ENCODE measurements at regions not wholly inside any gene's neighbourhood (a gene's known extent, or its start where the extent isn't known, plus 50 kb on each side); places are given as distances from the start of the nearest gene placed in this dataset.

DNA sequence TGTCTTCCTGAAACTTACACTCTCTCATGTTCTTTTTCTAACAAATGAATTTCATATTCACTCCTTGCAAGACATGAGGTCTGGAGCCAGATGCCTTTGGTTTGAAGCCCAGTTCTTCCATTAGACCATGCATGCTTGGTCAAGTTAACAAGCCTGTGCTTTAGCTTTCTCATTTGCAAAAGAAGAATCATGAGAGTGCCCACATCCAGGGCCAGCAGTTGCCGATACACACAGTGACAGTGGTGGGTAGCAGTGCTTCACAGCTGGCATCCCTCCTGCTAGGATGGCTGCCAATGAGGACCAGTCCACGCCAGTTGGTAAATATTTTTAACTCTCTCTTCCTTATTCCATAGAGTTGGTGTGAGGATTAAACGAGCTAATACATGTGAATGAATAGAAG is 163.1 kb downstream of the PHLDA1 start:
- ChIA-PET POLR2A (no interaction called here), CTCF (no interaction called here)
- no peak overlapping the region for H3K4me3 ChIP-seq (ENCODE audit: low read length)
- H3K36me3 ChIP-seq (ENCODE audit: insufficient read depth, low read length), result no peaks in the 10 kb centered on the region
- H3K27ac ChIP-seq (ENCODE audit: low read depth in 1 of 2, low read length in 2 of 2), result no peak overlapping the region
- H3K36me3 Mint-ChIP-seq (ENCODE audit: low read depth), result no peaks in the 10 kb centered on the region
- H3K9me3 Mint-ChIP-seq, result no peaks in the 10 kb centered on the region
- no peak for DNase-seq
- H3K27me3 ChIP-seq (ENCODE audit: control insufficient read depth in 1 of 2, insufficient read depth in 2 of 2, low read length in 2 of 2), result no peaks in the 10 kb centered on the region
- TF ChIP-seq, protein P1, sequence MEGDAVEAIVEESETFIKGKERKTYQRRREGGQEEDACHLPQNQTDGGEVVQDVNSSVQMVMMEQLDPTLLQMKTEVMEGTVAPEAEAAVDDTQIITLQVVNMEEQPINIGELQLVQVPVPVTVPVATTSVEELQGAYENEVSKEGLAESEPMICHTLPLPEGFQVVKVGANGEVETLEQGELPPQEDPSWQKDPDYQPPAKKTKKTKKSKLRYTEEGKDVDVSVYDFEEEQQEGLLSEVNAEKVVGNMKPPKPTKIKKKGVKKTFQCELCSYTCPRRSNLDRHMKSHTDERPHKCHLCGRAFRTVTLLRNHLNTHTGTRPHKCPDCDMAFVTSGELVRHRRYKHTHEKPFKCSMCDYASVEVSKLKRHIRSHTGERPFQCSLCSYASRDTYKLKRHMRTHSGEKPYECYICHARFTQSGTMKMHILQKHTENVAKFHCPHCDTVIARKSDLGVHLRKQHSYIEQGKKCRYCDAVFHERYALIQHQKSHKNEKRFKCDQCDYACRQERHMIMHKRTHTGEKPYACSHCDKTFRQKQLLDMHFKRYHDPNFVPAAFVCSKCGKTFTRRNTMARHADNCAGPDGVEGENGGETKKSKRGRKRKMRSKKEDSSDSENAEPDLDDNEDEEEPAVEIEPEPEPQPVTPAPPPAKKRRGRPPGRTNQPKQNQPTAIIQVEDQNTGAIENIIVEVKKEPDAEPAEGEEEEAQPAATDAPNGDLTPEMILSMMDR (IDR thresholded peaks at IDR 0.05), result no peak
- no peaks in the 10 kb centered on the region for H3K9me3 ChIP-seq (ENCODE audit: control insufficient read depth in 1 of 2, insufficient read depth in 1 of 2, low read length in 2 of 2)
- no peaks in the 10 kb centered on the region for H3K27me3 Mint-ChIP-seq
- H3K4me1 Mint-ChIP-seq (ENCODE audit: low read depth), result no peaks in the 10 kb centered on the region
- ATAC-seq (ENCODE audit: poor library complexity), result no peak
- no peak overlapping the region for H3K27ac Mint-ChIP-seq
- intact Hi-C loops (cut with DNase I, micrococcal nuclease), result no loop called here
- no peaks in the 10 kb centered on the region for H3K4me1 ChIP-seq (ENCODE audit: insufficient read depth, low read length)
- no peak overlapping the region for H3K4me3 Mint-ChIP-seq

DNA sequence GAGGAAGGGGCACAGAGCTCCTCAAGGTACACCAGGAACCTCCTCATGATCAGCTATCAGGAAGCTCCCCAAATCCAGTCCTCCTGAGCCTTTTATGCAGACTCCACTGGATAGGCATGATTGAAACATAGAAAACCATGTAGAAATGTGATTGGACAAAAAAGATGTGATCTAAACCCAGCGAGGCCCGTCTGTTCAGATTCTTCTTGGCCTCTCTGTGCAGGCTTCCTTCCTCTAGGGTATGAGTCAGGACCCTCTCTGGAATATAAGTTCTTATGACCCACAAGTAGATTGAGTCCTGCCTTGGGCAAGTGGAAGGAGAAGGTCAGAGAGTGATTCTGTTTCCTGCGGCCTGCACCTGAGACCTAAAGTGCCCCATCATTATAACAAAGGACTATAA is 166.3 kb downstream of the PHLDA1 start:
- Mint-ChIP-seq H3K4me3 (no peak overlapping the region), H3K36me3 (ENCODE audit: low read depth) (no peaks in the 10 kb centered on the region), H3K27ac (no peak overlapping the region), H3K9me3 (no peaks in the 10 kb centered on the region), H3K4me1 (ENCODE audit: low read depth) (no peaks in the 10 kb centered on the region), H3K27me3 (no peaks in the 10 kb centered on the region)
- CTCF ChIA-PET, result no interaction called here
- Histone ChIP-seq H3K9me3 (ENCODE audit: control insufficient read depth in 1 of 2, insufficient read depth in 1 of 2, low read length in 2 of 2) (no peaks in the 10 kb centered on the region), H3K4me3 (ENCODE audit: low read length) (no peak overlapping the region), H3K4me1 (ENCODE audit: insufficient read depth, low read length) (no peaks in the 10 kb centered on the region), H3K36me3 (ENCODE audit: insufficient read depth, low read length) (no peaks in the 10 kb centered on the region), H3K27me3 (ENCODE audit: control insufficient read depth in 1 of 2, insufficient read depth in 2 of 2, low read length in 2 of 2) (no peaks in the 10 kb centered on the region), H3K27ac (ENCODE audit: low read depth in 1 of 2, low read length in 2 of 2) (no peak overlapping the region)
- DNase-seq (no peak), ATAC-seq (ENCODE audit: poor library complexity) (no peak)
- TF ChIP-seq, protein P1 (IDR thresholded peaks at IDR 0.05), result no peak
- intact Hi-C loops (cut with DNase I, micrococcal nuclease), result no loop called here
- POLR2A ChIA-PET, result no interaction called here

DNA sequence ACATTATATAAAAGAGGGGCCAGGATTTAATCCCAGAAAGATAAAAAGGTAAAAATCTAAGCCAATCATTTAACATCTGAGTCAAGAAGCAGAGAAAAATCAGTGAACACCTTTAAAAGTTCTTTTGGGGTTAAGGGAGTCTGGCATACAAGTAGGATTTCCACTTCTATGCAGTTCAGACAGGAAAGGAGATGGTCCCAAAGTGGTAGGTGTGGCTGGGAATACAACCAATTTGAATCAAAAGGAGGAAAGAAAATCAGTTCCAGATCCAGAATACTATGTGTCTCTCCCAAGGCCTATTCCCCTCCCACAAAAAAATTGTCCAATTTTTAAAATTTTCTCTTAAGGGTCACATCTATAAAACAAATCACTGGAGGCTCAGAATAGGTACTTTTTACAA is 167.4 kb downstream of the PHLDA1 start:
- Histone ChIP-seq H3K36me3 (ENCODE audit: insufficient read depth, low read length) (no peaks in the 10 kb centered on the region), H3K9me3 (ENCODE audit: control insufficient read depth in 1 of 2, insufficient read depth in 1 of 2, low read length in 2 of 2) (no peaks in the 10 kb centered on the region), H3K4me1 (ENCODE audit: insufficient read depth, low read length) (no peaks in the 10 kb centered on the region), H3K4me3 (ENCODE audit: low read length) (no peak overlapping the region), H3K27me3 (ENCODE audit: control insufficient read depth in 1 of 2, insufficient read depth in 2 of 2, low read length in 2 of 2) (no peaks in the 10 kb centered on the region), H3K27ac (ENCODE audit: low read depth in 1 of 2, low read length in 2 of 2) (no peak overlapping the region)
- Mint-ChIP-seq H3K27me3 (no peaks in the 10 kb centered on the region), H3K4me3 (no peak overlapping the region), H3K4me1 (ENCODE audit: low read depth) (no peaks in the 10 kb centered on the region), H3K9me3 (no peaks in the 10 kb centered on the region), H3K27ac (no peak overlapping the region), H3K36me3 (ENCODE audit: low read depth) (no peaks in the 10 kb centered on the region)
- CTCF ChIA-PET, result no interaction called here
- POLR2A ChIA-PET, result no interaction called here
- intact Hi-C loops (cut with DNase I, micrococcal nuclease), result no loop called here
- DNase-seq, result no peak
- TF ChIP-seq, protein P1 (IDR thresholded peaks at IDR 0.05), result no peak
- ATAC-seq (ENCODE audit: poor library complexity), result no peak

All from CD4-positive, alpha-beta T cell (primary cell).